ENCODE measurements at regions not wholly inside any gene's neighbourhood (a gene's known extent, or its start where the extent isn't known, plus 50 kb on each side); places are given as distances from the start of the nearest gene placed in this dataset.
"Not testable (repeated sequence)": the region's sequence is repeated elsewhere in the genome, so short reads cannot be mapped to it uniquely, and the experiment has no call there.

DNA sequence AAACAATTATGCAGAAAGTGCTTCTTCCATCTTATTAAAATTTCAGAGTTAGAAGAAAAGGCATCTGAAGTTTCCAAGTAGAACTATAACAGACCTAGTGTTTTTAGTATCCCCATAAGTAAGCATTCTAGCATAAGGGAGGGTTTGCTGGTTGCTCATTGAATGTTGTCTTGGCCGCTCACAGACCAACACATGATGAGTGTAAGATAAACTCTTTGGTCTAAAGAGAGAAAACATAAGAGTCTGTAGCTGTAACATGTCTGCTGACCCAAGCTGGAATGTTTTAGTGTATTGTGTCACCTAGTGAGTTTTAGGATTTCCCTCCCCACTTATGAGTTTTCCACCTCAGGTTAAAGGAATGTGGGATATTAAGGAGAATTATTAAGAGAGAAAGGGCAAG is 94.5 kb upstream of the SPATA31A3 start:
- TF ChIP-seq, protein P1, sequence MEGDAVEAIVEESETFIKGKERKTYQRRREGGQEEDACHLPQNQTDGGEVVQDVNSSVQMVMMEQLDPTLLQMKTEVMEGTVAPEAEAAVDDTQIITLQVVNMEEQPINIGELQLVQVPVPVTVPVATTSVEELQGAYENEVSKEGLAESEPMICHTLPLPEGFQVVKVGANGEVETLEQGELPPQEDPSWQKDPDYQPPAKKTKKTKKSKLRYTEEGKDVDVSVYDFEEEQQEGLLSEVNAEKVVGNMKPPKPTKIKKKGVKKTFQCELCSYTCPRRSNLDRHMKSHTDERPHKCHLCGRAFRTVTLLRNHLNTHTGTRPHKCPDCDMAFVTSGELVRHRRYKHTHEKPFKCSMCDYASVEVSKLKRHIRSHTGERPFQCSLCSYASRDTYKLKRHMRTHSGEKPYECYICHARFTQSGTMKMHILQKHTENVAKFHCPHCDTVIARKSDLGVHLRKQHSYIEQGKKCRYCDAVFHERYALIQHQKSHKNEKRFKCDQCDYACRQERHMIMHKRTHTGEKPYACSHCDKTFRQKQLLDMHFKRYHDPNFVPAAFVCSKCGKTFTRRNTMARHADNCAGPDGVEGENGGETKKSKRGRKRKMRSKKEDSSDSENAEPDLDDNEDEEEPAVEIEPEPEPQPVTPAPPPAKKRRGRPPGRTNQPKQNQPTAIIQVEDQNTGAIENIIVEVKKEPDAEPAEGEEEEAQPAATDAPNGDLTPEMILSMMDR (IDR thresholded peaks at IDR 0.05) = not testable (repeated sequence)
- TF ChIP-seq POLR2A (IDR thresholded peaks at IDR 0.05) = not testable (repeated sequence)
